HepG2 (cell line): ENCODE measurements at regions not wholly inside any gene's neighbourhood (a gene's known extent, or its start where the extent isn't known, plus 50 kb on each side); places are given as distances from the start of the nearest gene placed in this dataset.

Source experiments
- ATAC-seq: fragments of 200-7000 bp; cut with Tn5 transposase; 3 replicates; pipeline ENCODE4 v1.9.1; 2020; ENCODE audit warnings: mild to moderate bottlenecking, moderate library complexity
- BruUV-seq: library from RNA; stranded (reverse); fragments of 400-500 nt; replicated peaks from 2 replicates; lab custom pipeline; 2021; lab: Mats Ljungman, UMichigan
- CTCF ChIA-PET: fragments of 300-600 bp; formaldehyde crosslinking; extraction: SDS; loops from one replicate; lab custom pipeline; 2021; ENCODE audit warnings: low total read pairs, inconsistent platforms, low intra/inter-chr PET ratio; lab: Yijun Ruan, JAX
- POLR2A ChIA-PET: fragments of 350-600 bp; sonication (Branson Sonifier 250); formaldehyde crosslinking; loops from one replicate; lab custom pipeline; 2020; ENCODE audit warnings: antibody characterized with exemption, inconsistent platforms; lab: Yijun Ruan, JAX
- DNase-seq: peaks from one replicate; pipeline ENCODE4 v3.0.0-alpha.2; 2015; ENCODE audit warnings: low spot score
- FAIRE-seq: peaks from 3 replicates; lab custom pipeline; 2011; peaks lifted over from hg19 to GRCh38; lab: Jason Lieb, UNC
- H2AFZ ChIP-seq: one replicate; pipeline ENCODE4 v1.6.1; 2011; ENCODE audit warnings: low read length, inconsistent platforms
- H3K27ac ChIP-seq: fragments of 300-600 bp; 3 replicates; pipeline ENCODE4 v1.8.0; 2011; ENCODE audit warnings: mixed run types, mild to moderate bottlenecking, mixed read lengths, low read length, inconsistent platforms; ENCODE audit not compliant: insufficient read depth; ENCODE audit errors: extremely low read length
- H3K27me3 ChIP-seq, 2 experiments: fragments of 200-600 bp in 1 of 2; 2 replicates in 1 of 2; 3 replicates in 1 of 2; pipeline versions ENCODE4 v1.6.0 to v1.8.0; 2011; ENCODE audit warnings: low read length in 2 of 2, mild to moderate bottlenecking in 2 of 2, moderate library complexity in 2 of 2, inconsistent platforms in 1 of 2; ENCODE audit not compliant: insufficient read depth in 2 of 2, control insufficient read depth in 1 of 2
- H3K36me3 ChIP-seq, 2 experiments: fragments of 200-600 bp in 1 of 2; replicated peaks in 1 of 2; 2 replicates in 1 of 2; 3 replicates in 1 of 2; pipeline versions ENCODE4 v1.5.1 to v1.8.0; 2011; ENCODE audit warnings: low read length in 2 of 2, inconsistent platforms in 1 of 2; ENCODE audit not compliant: insufficient read depth in 2 of 2, control insufficient read depth in 1 of 2
- H3K4me1 ChIP-seq: 2 replicates; pipeline ENCODE4 v1.5.1; 2012; ENCODE audit warnings: low read length, inconsistent platforms; ENCODE audit not compliant: insufficient read depth
- H3K4me2 ChIP-seq: 2 replicates; pipeline ENCODE4 v1.6.0; 2011; ENCODE audit warnings: low read depth, low read length, inconsistent platforms
- H3K4me3 ChIP-seq, 3 experiments: fragments of 200-600 bp in 1 of 3; sonication (generic), shearing (Covaris generic) in 1 of 3; replicated peaks in 1 of 3; 2 replicates each; pipeline ENCODE4 v1.5.1; 2011 to 2016; ENCODE audit warnings: low read length in 3 of 3, inconsistent platforms in 2 of 3, low read depth in 2 of 3, mild to moderate bottlenecking in 2 of 3, control low read depth in 1 of 3, mixed read lengths in 1 of 3; ENCODE audit not compliant: insufficient read depth in 1 of 3
- H3K79me2 ChIP-seq: one replicate; pipeline ENCODE4 v1.6.1; 2011; ENCODE audit warnings: low read length, inconsistent platforms; ENCODE audit not compliant: insufficient read depth
- H3K9ac ChIP-seq: 2 replicates; pipeline ENCODE4 v1.6.0; 2011; ENCODE audit warnings: mild to moderate bottlenecking, low read depth, low read length, inconsistent platforms; ENCODE audit not compliant: insufficient read depth
- H3K9me3 ChIP-seq: 2 replicates; pipeline ENCODE4 v1.5.1; 2012; ENCODE audit warnings: mild to moderate bottlenecking, low read length
- H4K20me1 ChIP-seq: 2 replicates; pipeline ENCODE4 v1.6.0; 2011; ENCODE audit warnings: inconsistent platforms, mild to moderate bottlenecking, low read length, moderate library complexity; ENCODE audit not compliant: insufficient read depth
- ARNT ChIP-seq: fragments of 450-650 bp; IDR thresholded peaks from 2 replicates; pipeline ENCODE4 v1.6.1; 2017
- DR1 ChIP-seq: sonication (generic); formaldehyde crosslinking; IDR thresholded peaks from 2 replicates; pipeline ENCODE4 v1.8.0; 2021; ENCODE audit warnings: mild to moderate bottlenecking, missing genetic modification reagents, inconsistent platforms
- ELF4 ChIP-seq: sonication (generic); formaldehyde crosslinking; IDR thresholded peaks from 2 replicates; pipeline ENCODE4 v1.5.0; 2020; ENCODE audit warnings: missing genetic modification reagents, mild to moderate bottlenecking, moderate library complexity, borderline replicate concordance
- HOXA7 ChIP-seq: sonication (generic); formaldehyde crosslinking; IDR thresholded peaks from 2 replicates; pipeline ENCODE4 v1.8.1; 2022; ENCODE audit warnings: mild to moderate bottlenecking, missing genetic modification reagents, moderate library complexity
- JARID2 ChIP-seq: sonication (generic); formaldehyde crosslinking; IDR thresholded peaks from 2 replicates; pipeline ENCODE4 v1.8.1; 2023; ENCODE audit warnings: missing genetic modification reagents, inconsistent platforms; ENCODE audit not compliant: insufficient replicate concordance
- NFKB2 ChIP-seq: sonication (generic); formaldehyde crosslinking; IDR thresholded peaks from 2 replicates; pipeline ENCODE4 v1.4.0; 2020; ENCODE audit warnings: missing genetic modification reagents, borderline replicate concordance
- NPAS2 ChIP-seq: sonication (generic); formaldehyde crosslinking; IDR thresholded peaks from 2 replicates; pipeline ENCODE4 v1.8.0; 2022; ENCODE audit warnings: mild to moderate bottlenecking, missing genetic modification reagents, borderline replicate concordance
- POLR2A ChIP-seq, 2 experiments: IDR thresholded peaks; 2 replicates each; pipeline ENCODE4 v1.6.1; 2011; ENCODE audit warnings: low read depth in 2 of 2, low read length in 2 of 2, mild to moderate bottlenecking in 1 of 2, moderate library complexity in 1 of 2; ENCODE audit not compliant: insufficient read depth in 1 of 2
- ZBTB10 ChIP-seq: sonication (generic); formaldehyde crosslinking; IDR thresholded peaks from 2 replicates; pipeline ENCODE4 v1.4.0; 2020; ENCODE audit warnings: missing genetic modification reagents, borderline replicate concordance
- ZFP36L2 ChIP-seq: sonication (generic); formaldehyde crosslinking; IDR thresholded peaks from 2 replicates; pipeline ENCODE4 v1.4.0; 2020; ENCODE audit warnings: missing genetic modification reagents
- ZFP37 ChIP-seq: sonication (generic); formaldehyde crosslinking; IDR thresholded peaks from 2 replicates; pipeline ENCODE4 v1.4.0; 2020; ENCODE audit warnings: missing genetic modification reagents, borderline replicate concordance
- ZNF234 ChIP-seq: sonication (generic); formaldehyde crosslinking; conservative IDR thresholded peaks from 2 replicates; pipeline ENCODE4 v1.5.1; 2020; ENCODE audit warnings: mild to moderate bottlenecking, missing genetic modification reagents
- ZNF281 ChIP-seq: sonication (generic); formaldehyde crosslinking; IDR thresholded peaks from 2 replicates; pipeline ENCODE4 v1.4.0; 2020; ENCODE audit warnings: missing genetic modification reagents, borderline replicate concordance
- ZNF672 ChIP-seq: sonication (generic); formaldehyde crosslinking; IDR thresholded peaks from 2 replicates; pipeline ENCODE4 v1.8.1; 2022; ENCODE audit warnings: missing genetic modification reagents
- WGBS: methylation state at CpG from one replicate; pipeline ENCODE4 v1.1.6; 2017; ENCODE audit warnings: low lambda C conversion rate; 5-methylcytosine and 5-hydroxymethylcytosine counted together
- in situ Hi-C: cut with HindIII; loops from 2 replicates; pipeline ENCODE4 v1.10.0; 2017; ENCODE audit warnings: low pct_unique_long_range_greater_than_20kb; ENCODE audit not compliant: extremely low pct_ligation_motif_present
- intact Hi-C: fragments of 100-400 bp; cut with micrococcal nuclease; formaldehyde crosslinking; loops from one replicate; pipeline ENCODE4 v1.10.0; 2022; ENCODE audit not compliant: unreplicated experiment

GRCh38 chr13:109904218-109904617 is 117.8 kb upstream of the IRS2 start:
- Histone ChIP-seq H3K27ac (no peak overlapping the region), H3K4me1 (no peaks in the 10 kb centered on the region), H3K4me3 (no peak overlapping the region)
- in situ Hi-C loops, result no loop called here
- CTCF ChIA-PET, result no interaction called here
- TF ChIP-seq NFKB2 (CRISPR knock-in tag) (no peak), ZNF234 (no peak), DR1 (CRISPR knock-in tag) (no peak), NPAS2 (CRISPR knock-in tag) (no peak), ZNF672 (CRISPR knock-in tag) (no peak), ZNF281 (no peak), ZFP37 (CRISPR knock-in tag) (no peak), POLR2A (IDR thresholded peaks at IDR 0.05; ENCODE audit: insufficient read depth in 1 of 2, low read depth in 2 of 2, low read length in 2 of 2) (no peak), HOXA7 (CRISPR knock-in tag) (no peak), ZFP36L2 (CRISPR knock-in tag) (no peak), JARID2 (CRISPR knock-in tag) (no peak), ARNT (no peak), ELF4 (CRISPR knock-in tag) (no peak), ZBTB10 (no peak)
- TF ChIP-seq, all 625 proteins: peak for 0
- Histone ChIP-seq H3K4me2 (no peak overlapping the region), H3K36me3 (no peaks in the 10 kb centered on the region), H2AFZ (no peak overlapping the region), H3K9ac (no peak overlapping the region), H4K20me1 (no peaks in the 10 kb centered on the region), H3K79me2 (no peaks in the 10 kb centered on the region), H3K27me3 (no peaks in the 10 kb centered on the region; a peak in 1 of 5 replicates), H3K9me3 (peaks cover 12% of the 10 kb centered on the region)
- FAIRE-seq (no peak), DNase-seq (no peak), ATAC-seq (no peak)
- POLR2A ChIA-PET, result no interaction called here
- intact Hi-C loops, result no loop called here
- no TSS peak for BruUV-seq
- WGBS, result 27% methylated on average over 4 of the region's 4 CpGs
